ENCODE measurements at regions not wholly inside any gene's neighbourhood (a gene's known extent, or its start where the extent isn't known, plus 50 kb on each side); places are given as distances from the start of the nearest gene placed in this dataset.
"Not testable (repeated sequence)": the region's sequence is repeated elsewhere in the genome, so short reads cannot be mapped to it uniquely, and the experiment has no call there.

DNA sequence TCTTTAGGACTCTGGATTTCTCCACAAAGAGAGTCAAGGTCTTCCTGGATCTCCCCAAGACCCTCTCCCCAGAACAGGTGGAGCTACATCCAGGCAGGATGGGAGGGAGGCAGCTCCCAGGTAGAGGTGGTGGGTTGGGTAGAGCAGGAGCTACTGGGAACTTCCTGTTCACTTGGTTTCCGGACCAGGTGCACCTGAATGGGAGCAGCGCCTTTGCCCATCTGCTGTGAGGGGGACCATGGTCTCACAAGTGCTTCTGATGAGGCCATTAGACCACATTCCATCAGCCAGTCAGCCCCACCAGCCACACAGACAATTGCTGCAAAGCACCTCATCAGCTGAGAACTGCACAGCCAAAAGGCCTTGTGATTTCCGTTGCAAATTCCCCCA lies 188.8 kb downstream of the MATN1 start:
- no peak for DNase-seq (ENCODE audit: extremely low read depth in 1 of 2, low read depth in 1 of 2)

DNA sequence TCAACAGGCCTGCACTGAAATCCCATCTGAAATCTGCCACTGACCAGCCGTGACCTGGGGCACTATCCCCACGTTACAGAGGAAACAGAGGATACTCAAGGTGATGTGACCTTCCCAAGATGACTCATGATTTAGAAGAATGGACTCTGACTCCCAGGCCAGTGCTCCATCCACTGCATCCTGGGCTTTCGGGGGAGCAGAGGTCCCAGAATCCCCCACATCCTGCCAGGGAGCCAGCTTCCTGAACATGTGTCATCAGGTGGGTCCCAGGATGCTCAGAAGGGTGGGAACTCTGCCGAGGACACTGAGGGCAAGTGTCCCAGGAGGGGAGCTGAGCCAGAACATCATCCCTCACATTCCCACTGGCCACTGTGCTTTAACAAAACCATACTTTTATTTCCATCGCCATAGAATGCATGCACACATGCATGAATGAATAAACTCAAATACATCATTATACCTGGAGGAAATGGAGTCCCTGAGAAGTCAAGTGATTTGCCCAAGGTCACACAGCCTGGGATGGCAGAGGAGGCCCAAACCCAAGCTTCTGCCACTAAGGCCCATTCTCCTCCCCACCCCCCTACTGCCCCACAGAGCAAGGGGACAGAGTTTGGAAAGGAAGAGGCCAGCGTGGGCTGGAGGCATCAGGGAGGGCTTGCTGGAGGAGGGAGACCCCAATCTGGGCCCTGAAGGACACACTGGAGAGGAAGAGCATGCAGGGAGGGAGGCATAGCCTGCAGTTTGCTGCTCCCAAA lies 189.4 kb downstream of the MATN1 start:
- no peak for DNase-seq (ENCODE audit: extremely low read depth in 1 of 2, low read depth in 1 of 2)

DNA sequence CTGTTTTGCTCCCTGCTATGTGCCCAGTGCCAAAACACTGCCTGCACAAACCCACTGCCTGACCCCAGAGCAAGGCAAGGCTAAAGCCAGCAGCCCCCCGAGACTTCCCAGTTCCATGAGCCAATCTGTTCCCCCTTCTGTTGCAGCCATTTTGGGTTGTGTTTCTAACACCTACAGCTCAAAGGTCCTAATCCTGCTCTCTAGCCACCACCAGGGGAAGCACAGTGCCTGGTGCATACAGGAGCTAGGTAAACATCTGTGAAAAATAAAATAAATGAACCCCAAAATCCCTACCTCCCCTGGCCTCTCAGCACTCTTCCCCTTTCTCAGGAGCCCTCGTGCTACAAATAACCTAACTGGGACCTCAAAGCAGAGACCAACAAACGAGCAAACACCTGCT lies 190.2 kb downstream of the MATN1 start:
- DNase-seq (ENCODE audit: extremely low read depth in 1 of 2, low read depth in 1 of 2): no peak

DNA sequence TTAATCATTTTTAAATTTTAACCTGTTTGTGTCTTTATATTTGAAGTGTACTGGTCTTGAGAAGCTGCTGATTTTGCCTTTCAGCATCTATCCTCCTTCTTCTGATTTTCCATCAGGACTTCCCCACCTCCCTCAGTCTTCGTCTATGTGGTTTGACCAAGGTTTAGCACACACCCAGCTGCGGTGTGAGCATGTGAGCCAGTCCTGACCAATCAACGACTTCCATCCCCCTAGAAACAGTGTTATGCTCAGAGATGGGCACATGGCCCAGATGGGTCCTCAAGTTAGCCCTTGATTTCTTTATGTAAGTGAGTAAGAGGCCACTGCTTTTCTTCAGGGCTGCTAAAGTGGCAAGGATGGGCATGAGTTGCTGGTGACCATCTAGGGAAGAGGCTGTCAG lies 190.8 kb downstream of the MATN1 start:
- DNase-seq (ENCODE audit: extremely low read depth in 1 of 2, low read depth in 1 of 2): no peak

DNA sequence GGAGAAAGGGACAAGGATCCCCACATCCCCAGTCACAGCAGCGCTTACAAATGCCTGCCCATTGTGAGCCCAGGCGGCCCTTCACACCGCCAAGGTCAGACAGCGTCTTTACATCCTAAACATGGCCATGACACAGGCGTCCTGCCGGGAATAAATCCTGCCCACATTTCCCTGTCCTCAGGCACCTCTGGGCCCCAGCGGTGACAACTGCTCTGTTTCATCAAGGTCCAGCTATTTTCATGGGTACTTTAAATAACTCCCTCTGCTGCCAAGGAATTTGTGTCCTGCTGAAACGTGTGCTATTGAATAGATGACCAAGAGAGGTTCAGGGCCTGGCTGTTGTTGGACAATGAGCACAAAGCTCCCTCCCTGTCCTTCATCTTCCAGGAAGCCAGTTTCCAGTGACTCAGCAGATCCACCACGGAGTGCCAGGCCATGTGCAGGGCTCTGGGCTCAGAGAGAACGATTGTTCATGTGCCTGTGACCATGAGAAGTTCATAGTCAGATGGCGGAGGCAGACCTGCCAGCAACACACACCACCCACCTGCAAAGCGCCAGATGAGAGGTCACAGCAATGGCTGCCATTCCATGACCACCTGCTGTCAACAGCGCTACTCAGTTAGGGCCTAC lies 195.8 kb downstream of the MATN1 start:
- DNase-seq (ENCODE audit: extremely low read depth in 1 of 2, low read depth in 1 of 2): no peak

DNA sequence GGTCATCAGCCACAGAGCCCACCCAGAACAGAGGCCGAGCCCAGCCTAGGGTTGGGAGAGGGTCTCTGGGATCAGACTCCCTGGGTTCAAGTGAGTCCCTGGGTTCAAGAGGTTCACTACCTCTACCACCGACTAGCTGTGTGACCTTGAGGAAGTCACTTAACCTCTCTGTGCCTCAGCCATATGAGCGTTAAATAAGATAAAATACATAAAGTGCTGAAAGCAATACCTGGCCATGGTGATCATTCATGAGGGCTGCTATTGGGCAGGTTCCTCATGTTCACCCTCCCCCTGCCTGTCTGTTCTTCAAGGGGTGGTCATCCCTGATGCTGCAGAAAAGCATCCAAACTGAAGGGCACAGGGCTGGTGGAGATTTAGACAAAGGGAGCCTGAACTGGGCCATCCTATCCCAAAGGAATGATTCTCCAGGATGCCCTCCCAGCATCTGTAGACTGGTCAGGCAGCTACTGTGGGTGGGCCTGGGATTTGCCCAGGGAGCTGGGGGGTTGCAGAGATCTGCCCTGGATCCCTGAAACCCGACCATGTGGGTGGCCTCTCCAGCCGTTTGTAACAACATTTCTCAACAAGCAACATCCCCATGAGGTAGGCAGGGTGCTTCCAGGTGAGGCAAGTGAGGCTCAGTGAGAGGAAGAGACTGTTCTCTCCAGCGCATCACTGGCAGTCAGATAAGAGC lies 196.6 kb downstream of the MATN1 start:
- DNase-seq (ENCODE audit: extremely low read depth in 1 of 2, low read depth in 1 of 2): no peak

DNA sequence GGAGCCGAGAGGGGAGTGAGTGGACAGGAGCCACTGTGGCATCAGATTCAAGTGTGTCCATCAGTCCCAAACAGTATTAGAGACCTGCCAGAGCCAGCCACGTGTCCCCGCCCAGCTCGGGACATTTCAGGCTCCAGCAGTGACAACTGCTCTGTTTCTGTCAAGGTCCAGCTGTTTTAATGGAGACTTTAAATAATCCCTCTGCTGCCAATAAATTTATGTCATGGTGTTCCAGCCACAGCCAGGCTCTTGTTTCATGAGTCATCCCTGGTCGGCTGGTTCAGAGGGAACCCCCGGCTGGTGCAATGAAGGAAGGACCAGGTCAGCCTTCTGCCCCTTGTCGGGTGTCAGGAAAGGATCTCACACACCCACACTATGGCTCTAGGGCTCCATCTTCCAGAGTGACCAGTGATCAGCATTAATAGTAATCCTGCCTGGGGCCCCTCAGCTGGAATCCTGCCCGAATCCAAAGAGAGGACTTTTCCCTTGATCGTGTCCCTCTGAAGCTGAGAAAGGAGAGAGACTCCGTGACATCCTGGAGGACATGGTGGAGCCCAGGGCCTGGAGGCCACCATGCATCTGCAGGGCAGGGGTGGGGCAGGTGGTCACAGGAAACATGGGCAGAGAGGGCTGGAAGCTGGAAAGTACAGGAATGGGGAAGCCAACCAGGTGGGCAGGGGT lies 197.3 kb downstream of the MATN1 start:
- no peak for DNase-seq (ENCODE audit: extremely low read depth in 1 of 2, low read depth in 1 of 2)

DNA sequence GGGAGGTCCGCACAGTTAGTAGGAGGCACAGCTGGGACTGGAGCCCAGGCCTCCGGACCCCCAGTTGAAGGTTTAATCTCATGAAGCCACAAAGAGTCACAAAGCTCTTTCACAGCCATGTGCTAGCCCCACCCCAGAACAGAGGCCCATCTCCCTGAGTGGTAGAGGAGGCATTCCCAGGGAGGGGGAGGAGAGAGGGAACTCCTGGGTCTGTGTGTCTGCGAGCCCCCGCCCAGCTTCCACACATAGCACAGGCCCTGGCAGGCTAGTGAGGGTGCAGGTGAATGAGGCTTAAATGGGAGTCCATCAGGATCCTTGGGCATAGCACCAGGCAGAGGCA lies 197.8 kb downstream of the MATN1 start:
- DNase-seq (ENCODE audit: extremely low read depth in 1 of 2, low read depth in 1 of 2): no peak

DNA sequence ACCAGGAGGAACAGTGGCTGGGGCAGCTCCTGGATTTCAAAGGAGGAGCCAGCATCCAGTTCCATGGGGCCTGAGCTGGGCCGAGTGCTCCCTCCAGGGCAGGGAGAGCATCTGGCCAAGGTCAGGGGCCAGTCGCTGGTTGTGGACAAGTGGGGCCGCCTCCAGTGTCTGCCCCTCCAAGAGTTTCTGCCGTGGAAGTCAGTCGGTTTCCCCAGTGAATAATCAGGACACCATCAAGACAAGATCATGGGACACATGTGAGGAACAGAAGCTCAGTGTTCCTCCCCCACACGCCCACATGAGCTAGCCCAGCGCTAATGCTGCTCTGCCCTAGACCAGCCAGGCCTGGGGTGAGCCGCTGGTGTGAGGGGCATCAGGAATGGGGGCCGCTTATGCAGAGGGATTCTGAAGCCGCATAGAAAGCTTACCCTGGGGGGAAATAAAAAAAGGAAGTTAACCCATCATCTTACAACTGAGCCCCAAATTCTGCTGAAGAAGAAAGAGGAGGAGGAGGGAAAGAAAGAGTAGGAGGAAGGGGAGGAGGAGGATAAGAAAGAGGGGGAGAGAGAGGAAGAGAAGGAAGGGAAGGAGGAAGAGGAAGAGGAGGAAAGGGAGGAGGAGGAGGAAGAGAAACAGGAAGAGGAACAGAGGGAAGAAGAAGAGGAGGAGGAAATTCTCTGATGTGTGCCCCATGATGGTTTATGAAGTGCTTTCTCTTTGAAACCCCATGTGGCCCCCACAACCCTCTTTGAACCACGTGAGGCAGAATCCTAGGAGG lies 198.4 kb downstream of the MATN1 start:
- DNase-seq (ENCODE audit: extremely low read depth in 1 of 2, low read depth in 1 of 2): no peak

DNA sequence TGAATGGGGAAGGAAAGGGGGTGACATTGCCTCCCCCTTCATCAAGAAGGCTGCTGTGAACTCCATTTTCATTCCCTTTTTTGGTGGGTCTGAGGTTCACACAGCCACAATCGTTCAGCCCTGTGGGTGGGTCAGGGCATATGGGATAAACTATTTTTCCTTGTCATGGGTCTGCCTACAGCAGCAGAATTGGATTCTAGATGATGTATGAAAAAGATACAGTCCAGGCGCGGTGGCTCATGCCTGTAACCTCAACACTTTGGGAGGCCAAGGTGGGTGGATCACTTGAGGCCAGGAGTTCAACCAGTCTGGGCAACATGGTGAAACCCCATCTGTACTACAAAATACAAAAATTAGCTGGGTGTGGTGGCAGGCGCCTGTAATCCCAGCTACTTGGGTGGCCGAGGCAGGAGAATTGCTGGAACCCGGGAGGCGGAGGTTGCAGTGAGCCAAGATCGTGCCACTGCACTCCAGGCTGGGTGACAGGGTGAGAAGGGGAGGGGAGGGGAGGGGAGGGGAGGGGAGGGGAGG lies 199.3 kb downstream of the MATN1 start:
- DNase-seq (ENCODE audit: extremely low read depth in 1 of 2, low read depth in 1 of 2): not testable (repeated sequence)

DNA sequence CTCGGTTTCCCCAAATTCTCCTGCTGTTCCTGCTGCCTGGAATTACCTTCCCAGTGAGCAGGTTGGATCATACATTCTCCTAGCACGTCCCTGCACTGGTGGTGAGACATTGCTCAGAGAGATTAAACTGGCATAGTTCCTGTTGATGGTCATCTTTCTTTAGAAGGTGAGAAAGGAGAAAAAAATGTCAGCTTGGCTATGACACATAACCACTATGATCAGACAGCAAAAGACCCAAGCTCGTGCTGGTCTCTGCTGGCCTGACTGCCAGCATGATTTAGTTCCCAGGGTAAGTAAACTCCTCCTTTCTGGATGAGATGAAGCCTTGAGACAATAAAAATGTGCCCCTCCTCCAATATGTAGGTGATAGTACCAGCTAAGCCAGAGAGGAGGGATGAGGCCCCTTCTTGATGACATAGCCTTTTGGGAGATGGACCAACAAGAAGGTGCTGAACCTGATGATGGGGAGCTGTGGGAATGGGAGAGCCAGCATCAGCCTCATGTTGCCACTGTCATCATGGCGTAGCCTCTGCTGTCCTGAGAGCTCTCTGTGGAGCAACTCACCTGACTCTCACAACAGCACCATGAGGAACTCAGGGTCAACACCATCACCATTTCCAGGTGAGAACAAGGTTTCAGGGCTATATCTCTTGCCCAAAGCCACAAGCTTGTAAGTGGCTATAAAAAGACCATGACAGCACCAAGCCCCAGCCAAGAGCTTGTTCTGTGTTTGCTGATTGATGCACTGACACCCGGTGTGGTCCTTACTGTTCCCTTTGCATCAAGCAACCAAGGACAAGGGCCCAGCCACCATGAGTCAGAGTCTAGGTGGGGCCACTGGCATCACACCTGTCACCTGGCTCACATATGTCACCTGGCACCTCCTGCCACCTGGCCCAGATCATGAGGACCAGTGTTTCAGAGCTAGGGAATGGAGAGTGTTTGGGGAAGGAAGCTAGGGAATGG lies 200.0 kb downstream of the MATN1 start:
- no peak for DNase-seq (ENCODE audit: extremely low read depth in 1 of 2, low read depth in 1 of 2)

DNA sequence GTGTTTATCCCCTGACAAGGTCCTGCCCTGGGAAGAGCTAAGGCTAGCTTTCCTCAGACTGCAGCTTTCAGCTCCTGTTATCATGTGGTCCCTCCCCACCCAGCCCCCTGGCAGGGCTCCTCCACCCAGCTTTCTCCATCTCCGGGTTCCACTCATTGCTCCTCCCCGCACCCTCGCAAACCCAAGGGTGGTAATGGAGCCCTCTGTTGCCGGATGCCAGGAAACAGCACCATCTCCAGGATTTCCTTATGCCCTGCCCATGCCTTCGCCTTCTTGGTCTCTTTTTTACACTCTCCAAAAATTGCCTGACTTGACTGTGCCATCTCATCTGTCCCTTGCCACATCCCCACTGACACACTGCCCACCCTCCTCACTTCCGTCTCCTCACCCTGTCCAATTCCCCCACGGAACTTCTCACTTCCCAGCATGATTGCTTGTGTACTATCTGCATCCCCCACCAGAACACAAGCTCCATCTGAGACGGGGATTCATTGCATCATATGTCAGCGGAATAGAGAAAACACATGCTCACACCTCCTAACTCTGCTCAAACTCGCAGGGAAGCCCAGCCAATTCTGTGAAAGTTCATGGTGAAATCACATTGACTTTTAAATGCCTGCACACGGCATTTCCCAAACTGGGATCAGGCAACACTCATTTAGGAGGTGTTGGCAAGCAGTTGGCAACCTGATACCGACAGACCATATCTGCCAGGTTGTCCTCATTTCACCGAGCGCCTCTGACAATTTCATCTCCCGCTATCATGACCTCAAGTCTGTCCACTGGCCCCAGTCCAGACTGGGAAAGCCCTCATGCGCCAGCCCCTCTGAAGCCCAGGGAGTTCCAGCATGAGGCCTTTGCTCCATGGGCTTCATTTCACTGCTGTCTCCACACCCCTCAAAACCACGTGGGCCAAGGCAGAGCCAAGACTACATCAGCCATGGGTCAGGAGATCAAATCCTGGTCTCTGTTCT lies 201.1 kb downstream of the MATN1 start:
- no peak for DNase-seq (ENCODE audit: extremely low read depth in 1 of 2, low read depth in 1 of 2)

DNA sequence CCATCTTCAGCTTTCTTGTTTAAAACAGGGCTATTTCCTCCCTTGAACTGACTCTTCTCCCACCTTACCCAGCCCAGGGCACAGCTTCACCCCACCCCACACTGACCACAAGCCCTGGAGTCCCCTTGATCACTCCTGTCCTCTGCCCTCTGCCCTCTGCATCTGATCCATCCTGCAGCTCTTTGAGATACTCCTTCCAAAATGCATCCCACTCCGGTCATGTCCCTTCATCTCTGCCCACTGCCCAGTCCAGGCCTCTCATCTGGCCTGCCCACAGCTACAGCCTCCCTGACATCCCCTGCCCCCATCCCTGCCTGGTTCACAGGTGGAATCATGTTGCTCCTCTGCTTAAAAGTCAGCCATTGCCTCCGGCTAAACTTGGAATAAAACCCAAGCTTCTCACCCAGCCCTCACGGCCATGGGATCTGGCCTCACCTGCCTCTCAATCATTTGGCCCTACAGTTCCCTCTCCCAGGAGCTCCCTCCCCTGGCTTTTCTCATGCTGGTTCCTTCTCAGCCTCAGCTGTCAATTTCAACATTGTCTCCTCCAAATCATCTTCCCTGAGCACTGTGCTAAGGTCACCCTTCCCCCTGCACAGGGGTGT lies 202.0 kb downstream of the MATN1 start:
- no peak for DNase-seq (ENCODE audit: extremely low read depth in 1 of 2, low read depth in 1 of 2)

DNA sequence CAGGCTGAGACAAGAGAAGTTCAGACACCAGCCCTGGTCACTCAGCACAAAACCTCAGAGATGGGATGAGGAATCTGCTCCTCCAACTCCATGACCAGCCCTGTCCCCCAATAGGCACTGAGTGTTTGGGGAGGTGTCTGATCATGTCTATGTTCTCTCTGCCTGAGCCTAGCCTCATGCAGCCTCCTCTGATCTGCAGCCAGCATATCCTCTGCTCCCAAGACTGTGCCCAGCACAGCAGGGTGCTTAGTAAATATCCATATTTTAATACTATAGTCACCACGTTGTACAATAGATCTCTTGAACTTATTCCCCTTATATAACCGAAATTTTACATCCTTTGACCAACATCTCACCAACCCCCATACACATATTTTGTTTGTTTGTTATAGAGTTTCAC lies 202.9 kb downstream of the MATN1 start:
- DNase-seq (ENCODE audit: extremely low read depth in 1 of 2, low read depth in 1 of 2): no peak

DNA sequence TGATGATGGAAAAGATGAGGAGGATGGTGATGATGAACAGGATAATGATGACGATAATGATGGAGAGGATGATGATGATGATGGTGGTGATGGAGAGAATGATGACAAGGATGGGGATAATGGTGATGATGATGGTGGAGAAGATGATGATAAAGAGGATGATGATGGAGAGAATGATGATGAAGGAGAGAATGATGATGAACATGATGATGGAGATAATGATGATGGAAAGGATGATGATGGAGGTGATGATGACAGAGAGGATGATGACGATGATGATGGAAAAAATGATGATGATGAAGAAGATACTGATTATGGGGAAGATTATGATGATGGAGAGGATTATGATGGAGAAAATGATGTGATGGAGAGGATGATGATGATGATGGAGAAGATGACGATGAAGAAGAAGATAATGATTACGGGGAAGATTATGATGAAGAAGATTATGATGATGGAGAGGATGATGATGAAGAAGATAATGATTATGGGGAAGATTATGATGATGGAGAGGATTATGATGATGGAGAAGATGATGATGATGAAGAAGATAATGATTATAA lies 204.1 kb downstream of the MATN1 start:
- no peak for DNase-seq (ENCODE audit: extremely low read depth in 1 of 2, low read depth in 1 of 2)

DNA sequence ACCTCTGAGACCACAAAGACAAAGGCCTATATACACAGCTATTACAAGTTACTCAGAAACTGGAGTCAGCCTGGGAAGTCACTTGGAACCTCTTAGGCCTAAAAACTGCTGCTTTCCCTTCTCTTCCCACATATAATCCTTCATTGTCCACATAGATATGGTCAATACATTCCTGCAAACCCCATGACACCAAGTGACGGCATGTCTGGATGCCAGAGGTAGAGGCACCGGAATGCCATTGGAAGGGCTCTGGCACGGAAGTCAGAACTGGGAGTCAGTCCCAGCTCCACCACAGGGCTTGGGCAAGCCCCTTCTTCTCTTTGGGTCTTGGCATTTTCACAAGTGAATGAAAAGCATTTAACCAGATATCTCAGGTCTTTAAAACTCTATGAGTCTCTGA lies 204.7 kb downstream of the MATN1 start:
- DNase-seq (ENCODE audit: extremely low read depth in 1 of 2, low read depth in 1 of 2): no peak

DNA sequence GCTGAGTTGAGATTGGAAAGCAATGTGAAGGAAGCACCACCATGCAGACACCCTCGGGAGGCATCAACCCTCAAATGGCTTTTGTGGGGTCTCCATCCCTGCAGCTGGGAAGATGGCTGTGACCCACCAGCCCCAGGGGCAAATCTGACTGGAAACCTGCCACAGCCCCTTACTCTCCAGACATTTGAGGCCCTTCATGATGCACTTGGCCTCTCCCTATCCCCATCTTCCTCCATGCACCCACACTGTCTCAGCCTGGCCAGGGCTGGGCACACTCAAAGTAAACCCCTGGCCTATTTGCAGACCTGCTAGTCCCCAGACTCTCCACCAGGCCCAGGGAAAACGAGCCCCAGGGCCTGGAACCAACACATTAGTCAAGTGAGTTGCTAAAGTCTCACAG lies 205.2 kb downstream of the MATN1 start:
- no peak for DNase-seq (ENCODE audit: extremely low read depth in 1 of 2, low read depth in 1 of 2)

DNA sequence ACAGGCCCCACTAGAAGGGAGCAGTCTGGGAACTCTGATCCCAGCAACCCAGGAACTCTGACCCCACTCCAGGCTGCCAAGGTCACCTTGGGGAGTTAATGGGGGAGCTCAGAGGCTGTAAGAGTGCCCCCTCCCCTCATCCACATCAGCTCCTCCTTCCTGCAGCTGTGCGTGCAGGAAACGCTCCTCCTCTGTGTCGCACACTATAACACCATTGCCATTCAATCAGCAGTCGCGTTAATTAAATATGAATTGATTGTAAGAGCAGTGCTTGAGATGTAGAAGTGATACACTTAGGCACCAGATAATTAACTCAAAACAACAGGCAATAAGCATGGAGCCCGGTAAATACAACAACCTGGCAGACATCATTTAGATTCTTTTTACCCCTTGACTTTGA lies 205.7 kb downstream of the MATN1 start:
- DNase-seq (ENCODE audit: extremely low read depth in 1 of 2, low read depth in 1 of 2): not testable (repeated sequence)
